Transverse colon (tissue), 4 donors: ENCODE measurements at regions not wholly inside any gene's neighbourhood (a gene's known extent, or its start where the extent isn't known, plus 50 kb on each side); places are given as distances from the start of the nearest gene placed in this dataset.
"Not testable (repeated sequence)": the region's sequence is repeated elsewhere in the genome, so short reads cannot be mapped to it uniquely, and the experiment has no call there.

Experiments
- DNase-seq: peaks from one replicate; pipeline ENCODE4 v3.0.0-alpha.2; 2019
- H3K27ac ChIP-seq, 4 donors: fragments of 200-600 bp; sonication (generic); 2 replicates each; pipeline ENCODE4 v1.5.1; 2016 to 2018; ENCODE audit warnings: inconsistent platforms in 4 of 4
- H3K27me3 ChIP-seq: fragments of 200-600 bp; sonication (generic); 2 replicates; pipeline ENCODE4 v1.5.1; 2017; ENCODE audit warnings: inconsistent platforms
- H3K36me3 ChIP-seq, 4 donors: fragments of 200-600 bp; sonication (generic); 2 replicates each; pipeline ENCODE4 v1.5.1; 2017 to 2019; ENCODE audit warnings: inconsistent platforms in 4 of 4
- H3K4me1 ChIP-seq, 4 donors: fragments of 200-600 bp; sonication (generic); 2 replicates each; pipeline ENCODE4 v1.5.1; 2017 to 2020; ENCODE audit warnings: inconsistent platforms in 4 of 4
- H3K4me3 ChIP-seq, 4 donors: fragments of 200-600 bp; sonication (generic); 1 replicate in 1 of 4; 2 replicates in 3 of 4; pipeline versions ENCODE4 v1.5.1 to v1.6.1; 2017 to 2019; ENCODE audit warnings: inconsistent platforms in 4 of 4
- H3K9me3 ChIP-seq, 2 donors: fragments of 200-600 bp; sonication (generic); 2 replicates each; pipeline ENCODE4 v1.5.1; 2017 to 2019; ENCODE audit warnings: inconsistent platforms in 2 of 2
- CTCF ChIP-seq, 5 experiments: fragments of 200-600 bp in 3 of 5; fragments of 450-650 bp in 2 of 5; sonication (generic) in 3 of 5; IDR thresholded peaks; 1 replicate in 2 of 5; 2 replicates in 3 of 5; pipeline ENCODE4 v1.5.1; 2016 to 2017; ENCODE audit warnings: antibody characterized with exemption in 5 of 5, inconsistent platforms in 3 of 5, mild to moderate bottlenecking in 2 of 5, moderate library complexity in 1 of 5
- EP300 ChIP-seq: sonication (generic); formaldehyde crosslinking; IDR thresholded peaks from one replicate; pipeline ENCODE4 v1.6.1; 2017; ENCODE audit warnings: antibody characterized with exemption, low read depth
- POLR2A ChIP-seq: fragments of 450-650 bp; IDR thresholded peaks from one replicate; pipeline ENCODE4 v1.6.1; 2016; ENCODE audit warnings: antibody characterized with exemption, mild to moderate bottlenecking, moderate library complexity
- POLR2AphosphoS5 ChIP-seq, 3 donors: sonication (generic); formaldehyde crosslinking; IDR thresholded peaks; one replicate each; pipeline ENCODE4 v1.6.1; 2016; ENCODE audit warnings: antibody characterized with exemption in 3 of 3
- WGBS, 2 donors: methylation state at CpG; one replicate each; pipeline ENCODE4 v1.1.5; 2018; ENCODE audit warnings: low coverage in 1 of 2; 5-methylcytosine and 5-hydroxymethylcytosine counted together
- in situ Hi-C, 4 donors: fragments of 200-750 bp; cut with MboI; loops; one replicate each; pipeline versions ENCODE4 v1.15.0 to v1.15.1; 2017; ENCODE audit warnings: low sequenced_read_pairs in 3 of 4, low pct_ligation_motif_present in 1 of 4, low pct_unique_long_range_greater_than_20kb in 1 of 4
- intact Hi-C: fragments of 100-400 bp; cut with DNase I; formaldehyde crosslinking; loops from one replicate; pipeline ENCODE4 v1.15.1; 2023; ENCODE audit warnings: low total_unique reads

- intact Hi-C loops (no loop called here), in situ Hi-C loops (no loop called here)
- peaks cover 0 to 6% (median 0%) of the 10 kb centered on the region in 4 donors for H3K4me1 ChIP-seq
- peak overlapping the region; percentile 24 to 48 (median 32) for H3K27ac ChIP-seq
- H3K36me3 ChIP-seq = no peaks in the 10 kb centered on the region
- TF ChIP-seq EP300 (no peak), POLR2A (no peak), CTCF (IDR thresholded peaks at IDR 0.05) (no peak), POLR2AphosphoS5 (IDR thresholded peaks at IDR 0.05) (no peak)
- H3K9me3 ChIP-seq = no peaks in the 10 kb centered on the region
- DNase-seq = peak; percentile 47
- no peak overlapping the region for H3K4me3 ChIP-seq
- H3K27me3 ChIP-seq = no peaks in the 10 kb centered on the region
- 41% methylated on average over 5 of the region's 5 CpGs; no CpG with 5 or more reads in 1 of the 2 donors for WGBS, 2 donors
Observed at GRCh38 chr15:89002281-89002761, 85.9 kb upstream of the ABHD2 start.

- TF ChIP-seq CTCF (IDR thresholded peaks at IDR 0.05) (no peak), EP300 (no peak), POLR2A (no peak), POLR2AphosphoS5 (IDR thresholded peaks at IDR 0.05) (no peak)
- no peak for DNase-seq
- 71 to 80% methylated on average over 1 to 5 of the region's 5 CpGs for WGBS, 2 donors
- Histone ChIP-seq H3K4me1 (peaks cover 0 to 6% (median 0%) of the 10 kb centered on the region in 4 donors), H3K36me3 (no peaks in the 10 kb centered on the region), H3K4me3 (no peak overlapping the region), H3K27ac (peak overlapping the region; percentile 24 to 48 (median 32)), H3K27me3 (no peaks in the 10 kb centered on the region), H3K9me3 (no peaks in the 10 kb centered on the region)
- intact Hi-C loops (no loop called here), in situ Hi-C loops (no loop called here)
Observed at GRCh38 chr15:89002830-89003229, 85.4 kb upstream of the ABHD2 start.

- H3K4me1 ChIP-seq = peaks cover 0 to 6% (median 0%) of the 10 kb centered on the region in 4 donors
- no peaks in the 10 kb centered on the region for H3K27me3 ChIP-seq
- no peak overlapping the region for H3K4me3 ChIP-seq
- in situ Hi-C loops (no loop called here), intact Hi-C loops (no loop called here)
- no peaks in the 10 kb centered on the region for H3K36me3 ChIP-seq
- H3K9me3 ChIP-seq = no peaks in the 10 kb centered on the region
- H3K27ac ChIP-seq = no peak overlapping the region
- WGBS, 2 donors = 70 to 73% methylated on average over 2 to 11 of the region's 11 CpGs
- no peak for TF ChIP-seq POLR2A
- TF ChIP-seq POLR2AphosphoS5 (IDR thresholded peaks at IDR 0.05) = no peak
- no peak for TF ChIP-seq EP300
- TF ChIP-seq CTCF (IDR thresholded peaks at IDR 0.05) = no peak
- no peak for DNase-seq
Observed at GRCh38 chr15:89003865-89004725, 84.2 kb upstream of the ABHD2 start.

- H3K9me3 ChIP-seq = no peaks in the 10 kb centered on the region
- H3K27ac ChIP-seq = no peak overlapping the region
- intact Hi-C loops (no loop called here), in situ Hi-C loops (no loop called here)
- TF ChIP-seq POLR2A (no peak), EP300 (no peak), POLR2AphosphoS5 (IDR thresholded peaks at IDR 0.05) (no peak), CTCF (IDR thresholded peaks at IDR 0.05) (no peak)
- WGBS, 2 donors = 95% methylated on average over 4 of the region's 4 CpGs; no CpG with 5 or more reads in 1 of the 2 donors
- no peaks in the 10 kb centered on the region for H3K27me3 ChIP-seq
- H3K4me3 ChIP-seq = no peak overlapping the region
- DNase-seq = no peak
- H3K36me3 ChIP-seq = no peaks in the 10 kb centered on the region
- peaks cover 0 to 6% (median 0%) of the 10 kb centered on the region in 4 donors for H3K4me1 ChIP-seq
Observed at GRCh38 chr15:89004726-89005030, 83.6 kb upstream of the ABHD2 start.

GRCh38 chr15:89007527-89007926, 80.7 kb upstream of the ABHD2 start:
- H3K36me3 ChIP-seq, DNase-seq, H3K4me3 ChIP-seq, in situ Hi-C loops, intact Hi-C loops, H3K4me1 ChIP-seq, H3K9me3 ChIP-seq, H3K27ac ChIP-seq, H3K27me3 ChIP-seq: not testable (repeated sequence)
- WGBS, 2 donors = 56 to 64% methylated on average over 9 of the region's 9 CpGs
